Left kidney (tissue), 1 donor: ENCODE measurements at regions not wholly inside any gene's neighbourhood (a gene's known extent, or its start where the extent isn't known, plus 50 kb on each side); places are given as distances from the start of the nearest gene placed in this dataset.
A peak's percentile ranks its signal among the peaks of the same experiment; 100 is the strongest.

ENCODE experiments used
- DNase-seq: peaks from one replicate; pipeline ENCODE4 v3.0.0-alpha.2; 2013

- DNase-seq: no peak
Measured at GRCh38 chr15:95449230-95449628, 881.3 kb upstream of the NR2F2 start.

- DNase-seq: no peak
Measured at GRCh38 chr15:95450413-95450812, 880.1 kb upstream of the NR2F2 start.

GRCh38 chr15:95451938-95452337, 878.6 kb upstream of the NR2F2 start:
- DNase-seq: no peak

DNA sequence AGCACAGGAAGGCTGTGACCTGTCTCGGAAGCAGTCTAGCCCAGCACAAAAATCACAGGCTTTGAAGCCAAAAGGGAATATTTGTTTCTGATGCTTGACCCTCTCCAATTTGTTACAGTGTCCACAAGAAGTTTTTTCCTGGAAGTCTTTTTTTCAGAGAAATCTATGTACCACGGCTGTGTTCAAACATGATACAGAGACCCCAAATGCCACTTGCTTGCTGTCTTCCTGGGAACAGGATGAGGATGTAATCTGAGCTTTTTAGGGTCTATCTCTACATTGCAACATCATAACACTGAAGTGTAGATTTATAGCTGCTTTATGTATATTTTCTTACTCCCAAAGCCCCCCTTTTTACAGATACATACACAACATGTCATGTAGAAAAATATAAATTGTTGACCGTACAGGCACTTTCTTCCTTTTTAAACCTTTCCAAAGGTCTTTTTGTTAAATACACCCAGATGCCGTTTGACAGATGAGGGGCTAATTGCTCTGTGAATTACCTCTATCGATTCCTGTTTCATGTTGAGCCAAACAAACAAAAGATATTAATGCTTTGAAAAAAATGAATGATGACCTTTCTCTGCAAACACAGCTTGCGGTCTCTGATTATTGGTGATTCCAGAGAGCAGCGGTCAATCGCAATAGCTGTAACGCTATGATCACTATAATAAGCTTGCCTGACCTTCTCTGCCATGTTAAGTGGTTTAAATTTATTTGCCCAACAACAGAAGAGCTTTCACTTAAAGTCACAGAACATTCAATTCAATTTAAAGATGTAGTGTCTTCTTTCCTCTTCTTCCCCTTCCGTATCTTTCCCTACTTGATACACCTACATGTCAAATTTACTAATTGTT, 875.9 kb upstream of the NR2F2 start:
- no peak for DNase-seq

DNA sequence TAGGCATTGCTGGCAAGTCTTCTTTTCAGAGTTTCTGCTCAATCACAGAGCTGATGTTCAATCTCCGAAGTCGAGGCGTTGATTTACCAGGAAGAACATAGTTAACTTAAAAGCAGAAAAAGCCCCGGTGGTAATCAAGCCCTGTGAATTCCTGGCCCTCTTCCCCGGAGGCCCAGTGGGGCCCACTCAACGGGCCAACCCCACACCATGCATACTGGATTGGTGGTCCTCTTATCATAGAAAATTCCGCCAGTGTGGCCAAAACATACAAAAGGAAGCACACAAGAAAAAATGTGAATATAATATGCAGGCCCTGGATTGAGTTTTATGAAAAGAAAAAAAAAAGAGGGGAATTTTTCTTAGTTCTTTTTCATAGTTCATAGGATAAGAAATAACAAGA, 873.0 kb upstream of the NR2F2 start:
- no peak for DNase-seq

GRCh38 chr15:95458721-95459120, 871.8 kb upstream of the NR2F2 start:
- no peak for DNase-seq

- DNase-seq: no peak
Measured at GRCh38 chr15:95459273-95459672, 871.2 kb upstream of the NR2F2 start.

GRCh38 chr15:95464509-95464908, 866.0 kb upstream of the NR2F2 start:
- DNase-seq: peak; percentile 89

- no peak for DNase-seq
Measured at GRCh38 chr15:95468820-95469219, 861.7 kb upstream of the NR2F2 start.

DNA sequence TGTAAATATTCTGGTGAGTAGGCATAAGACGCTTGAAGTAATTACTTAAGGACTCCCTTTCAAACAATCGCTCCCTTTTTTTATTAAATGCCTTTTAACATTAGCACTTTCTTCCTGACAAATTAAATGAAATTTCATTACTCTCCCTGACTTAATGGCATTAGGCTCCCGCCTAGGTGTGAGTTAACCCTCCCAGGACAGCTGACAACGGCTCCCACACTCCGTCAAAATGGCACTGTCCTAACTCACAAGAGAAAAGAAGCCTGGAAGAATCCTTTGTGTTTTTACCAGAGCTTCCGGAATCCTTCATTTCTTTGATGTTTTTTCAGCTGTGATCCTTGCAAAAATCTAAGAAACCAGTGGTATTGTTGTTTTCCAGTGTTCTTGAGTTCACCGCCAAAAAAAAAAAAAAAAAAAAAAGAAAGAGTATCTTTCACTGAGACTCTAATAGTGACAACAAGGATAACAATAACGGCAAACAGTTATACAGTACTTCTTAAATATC, 861.0 kb upstream of the NR2F2 start:
- no peak for DNase-seq

- no peak for DNase-seq
Measured at GRCh38 chr15:95470529-95470928, 860.0 kb upstream of the NR2F2 start.

GRCh38 chr15:95470997-95471689, 859.4 kb upstream of the NR2F2 start:
- DNase-seq: no peak

DNA sequence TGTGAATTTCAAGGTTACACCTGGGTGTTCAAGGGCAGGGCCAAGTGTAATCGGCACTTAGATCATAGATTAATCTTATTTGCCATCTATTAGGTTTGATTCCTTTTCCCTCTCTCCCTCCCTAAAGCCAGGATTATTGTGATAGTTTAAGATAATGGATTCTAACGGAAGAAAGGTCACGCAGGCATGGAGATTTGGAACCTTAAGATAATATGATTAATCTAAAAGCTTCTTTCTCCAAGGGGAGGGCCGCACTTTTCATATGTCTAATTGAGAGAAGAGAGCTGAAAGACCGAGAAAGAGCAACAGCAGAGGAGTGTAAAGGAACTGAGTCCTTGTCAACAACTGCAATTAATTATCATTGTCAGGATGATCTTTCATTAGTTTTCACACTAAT, 858.8 kb upstream of the NR2F2 start:
- no peak for DNase-seq

DNA sequence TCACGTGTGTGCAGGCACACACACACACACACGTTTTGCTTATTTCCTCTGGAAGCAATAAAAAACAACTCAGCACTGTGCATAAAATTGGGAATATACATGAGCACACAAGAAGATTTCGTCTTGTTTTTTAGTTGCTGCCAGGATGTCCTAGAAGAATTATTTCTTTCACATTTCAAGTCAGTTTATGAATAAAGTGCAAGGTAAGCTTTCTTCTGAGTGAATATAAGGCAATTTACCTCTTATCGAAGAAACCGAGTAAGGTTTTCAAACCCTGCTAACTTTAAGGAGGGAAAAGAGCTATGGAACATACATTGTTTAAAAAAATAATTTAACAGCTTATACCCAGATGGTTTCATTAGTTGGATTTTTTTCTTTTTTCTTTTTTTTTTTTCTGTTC, 855.4 kb upstream of the NR2F2 start:
- DNase-seq: no peak

- peak; percentile 15 for DNase-seq
Measured at GRCh38 chr15:95479308-95479707, 851.2 kb upstream of the NR2F2 start.

- no peak for DNase-seq
Measured at GRCh38 chr15:95485367-95485766, 845.1 kb upstream of the NR2F2 start.

- DNase-seq: no peak
Measured at GRCh38 chr15:95486224-95486623, 844.3 kb upstream of the NR2F2 start.

- DNase-seq: no peak
Measured at GRCh38 chr15:95489103-95489502, 841.4 kb upstream of the NR2F2 start.

GRCh38 chr15:95492388-95493070, 838.0 kb upstream of the NR2F2 start:
- no peak for DNase-seq

- peak; percentile 10 for DNase-seq
Measured at GRCh38 chr15:95494971-95495541, 835.4 kb upstream of the NR2F2 start.

DNA sequence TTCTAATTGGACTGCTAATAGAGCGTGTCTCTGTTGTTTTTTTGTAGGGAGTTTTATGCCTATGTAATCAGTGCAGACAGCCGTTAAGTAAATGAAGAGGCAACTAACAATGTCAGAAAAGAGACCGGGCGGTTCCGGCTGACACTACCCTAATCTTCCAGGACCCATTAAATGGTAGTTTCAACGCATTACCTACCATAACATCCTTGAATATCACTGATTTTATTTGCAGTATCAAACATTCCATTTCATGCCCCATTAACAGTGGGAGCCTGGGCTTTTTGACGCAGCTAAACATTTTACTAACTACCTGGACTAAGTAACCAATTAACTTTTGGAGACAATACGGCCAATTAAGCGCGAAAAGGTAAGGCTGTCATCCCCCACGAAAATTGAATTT, 832.9 kb upstream of the NR2F2 start:
- DNase-seq: peak; percentile 50

- no peak for DNase-seq
Measured at GRCh38 chr15:95498961-95499360, 831.5 kb upstream of the NR2F2 start.

- DNase-seq: no peak
Measured at GRCh38 chr15:95499397-95499796, 831.1 kb upstream of the NR2F2 start.
